PC-9 (cell line): ENCODE measurements at regions not wholly inside any gene's neighbourhood (a gene's known extent, or its start where the extent isn't known, plus 50 kb on each side); places are given as distances from the start of the nearest gene placed in this dataset.

Experiments used
- CTCF ChIP-seq: fragments of 200-600 bp; sonication (generic); conservative IDR thresholded peaks from 2 replicates; pipeline ENCODE4 v1.6.1; 2017; ENCODE audit warnings: mixed run types, antibody characterized with exemption, mild to moderate bottlenecking, moderate library complexity
- EZH2 ChIP-seq: fragments of 200-600 bp; sonication (generic); IDR thresholded peaks from 2 replicates; pipeline ENCODE4 v1.8.0; 2017; ENCODE audit warnings: antibody characterized with exemption, low read depth

DNA sequence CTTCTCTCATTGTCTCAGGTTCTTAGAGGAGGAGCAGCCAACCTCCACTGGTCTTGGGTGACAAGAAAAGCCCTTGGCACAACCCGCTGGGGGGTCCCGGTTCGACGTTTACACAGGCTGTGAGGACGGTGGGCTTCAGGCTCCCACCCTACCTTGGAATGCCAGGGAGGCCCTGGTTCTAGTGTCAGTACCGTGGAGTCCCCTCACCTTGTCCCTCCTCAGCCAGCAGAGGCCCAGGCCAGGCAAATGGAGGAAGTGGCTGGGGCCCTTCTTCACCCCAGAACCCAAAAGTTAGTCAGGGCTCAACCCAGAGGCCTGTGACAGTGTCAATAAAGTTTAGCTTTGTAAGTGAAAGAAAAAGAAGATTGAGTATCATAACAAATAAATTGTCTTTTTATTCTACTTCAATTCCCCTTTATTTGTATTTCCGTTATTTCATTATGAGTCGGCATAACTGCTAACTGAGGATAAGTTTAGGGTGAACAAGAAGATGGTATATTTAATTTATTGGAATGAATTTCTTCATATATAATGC is 62.6 kb upstream of the ZSWIM2 start:
- TF ChIP-seq CTCF = no peak
- TF ChIP-seq EZH2 = no peak
